ENCODE measurements at regions not wholly inside any gene's neighbourhood (a gene's known extent, or its start where the extent isn't known, plus 50 kb on each side); places are given as distances from the start of the nearest gene placed in this dataset.

DNA sequence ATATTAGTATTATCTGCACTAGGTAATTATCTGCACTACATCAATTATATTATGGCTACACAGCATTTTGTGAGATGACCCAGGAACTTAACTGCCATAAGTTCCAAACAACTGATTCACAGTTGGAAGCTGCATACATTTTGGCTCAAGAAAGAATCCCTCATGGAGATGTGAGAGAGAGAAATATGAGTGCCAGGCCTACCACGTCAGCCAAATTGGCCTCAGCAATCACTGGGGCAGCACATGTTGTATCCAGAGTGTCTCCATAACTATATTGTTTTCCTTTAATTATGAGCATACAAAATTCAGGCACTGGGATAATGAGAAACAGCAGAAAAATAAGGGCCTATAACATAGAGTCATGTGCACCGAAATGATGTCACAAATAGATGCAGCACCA is 174.2 kb upstream of the DMD start:
- H3K9me3 Mint-ChIP-seq = no peaks in the 10 kb centered on the region
- no peak overlapping the region for H3K27ac Mint-ChIP-seq
- no peak overlapping the region for H3K4me3 Mint-ChIP-seq
- H3K4me1 Mint-ChIP-seq = no peaks in the 10 kb centered on the region
- no peaks in the 10 kb centered on the region for H3K36me3 Mint-ChIP-seq (ENCODE audit: low read depth)
- TF ChIP-seq, protein P1, sequence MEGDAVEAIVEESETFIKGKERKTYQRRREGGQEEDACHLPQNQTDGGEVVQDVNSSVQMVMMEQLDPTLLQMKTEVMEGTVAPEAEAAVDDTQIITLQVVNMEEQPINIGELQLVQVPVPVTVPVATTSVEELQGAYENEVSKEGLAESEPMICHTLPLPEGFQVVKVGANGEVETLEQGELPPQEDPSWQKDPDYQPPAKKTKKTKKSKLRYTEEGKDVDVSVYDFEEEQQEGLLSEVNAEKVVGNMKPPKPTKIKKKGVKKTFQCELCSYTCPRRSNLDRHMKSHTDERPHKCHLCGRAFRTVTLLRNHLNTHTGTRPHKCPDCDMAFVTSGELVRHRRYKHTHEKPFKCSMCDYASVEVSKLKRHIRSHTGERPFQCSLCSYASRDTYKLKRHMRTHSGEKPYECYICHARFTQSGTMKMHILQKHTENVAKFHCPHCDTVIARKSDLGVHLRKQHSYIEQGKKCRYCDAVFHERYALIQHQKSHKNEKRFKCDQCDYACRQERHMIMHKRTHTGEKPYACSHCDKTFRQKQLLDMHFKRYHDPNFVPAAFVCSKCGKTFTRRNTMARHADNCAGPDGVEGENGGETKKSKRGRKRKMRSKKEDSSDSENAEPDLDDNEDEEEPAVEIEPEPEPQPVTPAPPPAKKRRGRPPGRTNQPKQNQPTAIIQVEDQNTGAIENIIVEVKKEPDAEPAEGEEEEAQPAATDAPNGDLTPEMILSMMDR (IDR thresholded peaks at IDR 0.05; ENCODE audit: unreplicated experiment in 3 of 3) = no peak
- H3K27me3 Mint-ChIP-seq (ENCODE audit: low read depth) = no peaks in the 10 kb centered on the region

DNA sequence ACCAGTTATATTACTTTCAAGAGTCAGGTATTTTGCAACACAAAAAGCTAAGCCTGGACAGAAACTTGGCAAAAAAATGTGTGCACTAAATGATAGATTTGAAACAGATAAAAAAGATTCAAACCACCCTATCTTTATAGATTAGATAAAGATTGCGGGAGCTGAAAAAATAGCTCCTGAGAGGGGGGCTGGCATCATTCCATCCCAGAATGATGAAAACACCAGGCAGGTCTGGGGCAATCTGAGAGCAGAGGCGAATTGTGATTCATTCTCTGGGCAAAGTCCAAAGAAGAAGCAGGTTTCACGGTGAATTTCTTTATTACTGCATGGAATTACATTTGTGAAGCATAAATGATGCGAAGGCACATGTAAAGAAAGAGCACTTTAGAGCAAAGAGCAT is 168.5 kb upstream of the DMD start:
- no peaks in the 10 kb centered on the region for H3K36me3 Mint-ChIP-seq (ENCODE audit: low read depth)
- no peaks in the 10 kb centered on the region for H3K9me3 Mint-ChIP-seq
- no peaks in the 10 kb centered on the region for H3K4me1 Mint-ChIP-seq
- no peak overlapping the region for H3K4me3 Mint-ChIP-seq
- TF ChIP-seq, protein P1 (IDR thresholded peaks at IDR 0.05; ENCODE audit: unreplicated experiment in 3 of 3) = no peak
- H3K27me3 Mint-ChIP-seq (ENCODE audit: low read depth) = no peaks in the 10 kb centered on the region
- H3K27ac Mint-ChIP-seq = no peak overlapping the region

DNA sequence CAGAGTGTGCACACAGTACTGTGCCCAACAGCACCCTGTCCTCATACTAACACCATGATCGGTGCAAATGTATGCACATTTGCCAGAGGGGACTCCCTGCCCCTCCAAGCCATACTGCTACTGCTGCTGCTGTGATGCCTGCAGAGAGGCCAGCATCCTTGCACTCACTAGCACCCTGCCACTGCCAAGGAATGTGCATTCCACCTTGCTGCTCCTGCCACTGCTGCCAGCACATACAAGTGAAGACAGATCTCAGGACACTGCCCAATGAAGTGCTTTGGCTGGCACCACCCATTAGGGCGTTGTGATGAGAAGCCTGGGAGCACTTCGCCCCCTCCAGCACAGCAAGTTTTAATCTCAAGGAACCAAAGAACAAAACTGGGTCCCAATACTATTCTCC is 146.3 kb upstream of the DMD start:
- Mint-ChIP-seq H3K4me3 (no peak overlapping the region), H3K4me1 (no peaks in the 10 kb centered on the region), H3K27me3 (ENCODE audit: low read depth) (no peaks in the 10 kb centered on the region), H3K36me3 (ENCODE audit: low read depth) (no peaks in the 10 kb centered on the region), H3K9me3 (peaks cover 5% of the 10 kb centered on the region), H3K27ac (no peak overlapping the region)
- TF ChIP-seq, protein P1 (IDR thresholded peaks at IDR 0.05; ENCODE audit: unreplicated experiment in 3 of 3) = no peak

DNA sequence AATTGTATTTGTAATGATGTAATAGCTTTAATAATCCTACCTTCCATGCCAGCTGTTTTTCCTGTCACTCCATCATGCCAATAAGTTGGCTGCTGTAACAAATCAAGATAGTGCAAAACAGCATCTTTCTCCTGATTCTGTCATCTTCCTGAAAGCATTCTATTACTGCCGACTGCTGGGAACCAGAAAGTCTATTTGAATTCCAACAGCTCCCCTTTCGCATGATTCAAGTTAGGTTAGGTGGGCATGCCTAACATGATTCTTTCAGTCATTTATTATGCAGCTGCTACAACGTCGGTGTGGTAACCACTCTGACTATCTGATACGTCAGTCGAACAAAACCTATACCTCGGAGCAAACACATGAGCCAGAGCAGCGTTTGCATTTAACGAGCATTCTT is 127.9 kb upstream of the DMD start:
- H3K27ac Mint-ChIP-seq = peak overlapping the region; percentile 7 to 57 (median 30)
- no peaks in the 10 kb centered on the region for H3K9me3 Mint-ChIP-seq
- H3K27me3 Mint-ChIP-seq (ENCODE audit: low read depth) = no peaks in the 10 kb centered on the region
- TF ChIP-seq, protein P1 (IDR thresholded peaks at IDR 0.05; ENCODE audit: unreplicated experiment in 3 of 3) = no peak
- H3K4me1 Mint-ChIP-seq = peaks cover 22% of the 10 kb centered on the region
- no peaks in the 10 kb centered on the region for H3K36me3 Mint-ChIP-seq (ENCODE audit: low read depth)
- peak overlapping the region; percentile 10 to 59 (median 38) for H3K4me3 Mint-ChIP-seq

DNA sequence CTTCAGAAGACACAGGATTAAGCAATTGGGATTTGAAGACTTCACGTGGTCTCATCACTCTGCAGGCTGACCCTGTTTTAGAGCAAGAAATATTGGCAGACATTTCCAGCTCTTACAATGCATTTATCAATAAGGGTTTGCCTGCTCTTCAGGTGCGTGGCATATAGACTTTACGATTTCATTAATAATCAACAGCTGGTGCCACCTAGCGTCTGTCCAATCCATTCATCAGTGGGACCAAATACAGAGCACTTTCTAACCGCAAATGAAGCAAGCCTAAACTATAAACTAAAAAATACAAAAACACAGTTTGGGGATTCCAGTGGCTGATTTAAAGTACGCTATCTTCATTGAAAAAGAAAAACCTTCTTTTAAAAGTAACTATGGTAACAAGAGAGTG is 125.4 kb upstream of the DMD start:
- TF ChIP-seq, protein P1 (IDR thresholded peaks at IDR 0.05; ENCODE audit: unreplicated experiment in 3 of 3) = peak; percentile 39 to 58 (median 46)
- Mint-ChIP-seq H3K4me3 (no peak overlapping the region), H3K4me1 (peaks cover 22% of the 10 kb centered on the region), H3K36me3 (ENCODE audit: low read depth) (no peaks in the 10 kb centered on the region), H3K27ac (no peak overlapping the region), H3K9me3 (no peaks in the 10 kb centered on the region), H3K27me3 (ENCODE audit: low read depth) (no peaks in the 10 kb centered on the region)

DNA sequence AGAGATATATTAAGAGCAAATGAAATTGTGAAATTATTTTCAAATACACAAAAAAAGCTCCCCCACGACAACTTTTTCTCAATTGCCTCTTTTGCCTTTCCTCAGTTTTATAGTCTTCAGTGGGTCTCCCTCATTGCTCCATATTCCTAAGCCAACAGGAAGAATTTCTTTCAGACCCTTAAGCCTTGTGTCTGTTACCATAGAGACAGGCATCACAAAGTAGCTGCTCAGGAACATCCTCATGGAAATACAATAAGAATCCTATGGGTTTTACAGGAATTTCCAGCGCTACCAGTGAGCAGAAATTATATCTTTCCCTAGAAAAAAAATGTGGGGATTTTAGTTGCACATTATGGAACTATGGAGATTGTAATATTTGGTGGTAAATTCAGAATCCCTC is 121.9 kb upstream of the DMD start:
- Mint-ChIP-seq H3K9me3 (no peaks in the 10 kb centered on the region), H3K27ac (no peak overlapping the region), H3K4me1 (peaks cover 9% of the 10 kb centered on the region), H3K36me3 (ENCODE audit: low read depth) (no peaks in the 10 kb centered on the region), H3K4me3 (no peak overlapping the region), H3K27me3 (ENCODE audit: low read depth) (no peaks in the 10 kb centered on the region)
- TF ChIP-seq, protein P1 (IDR thresholded peaks at IDR 0.05; ENCODE audit: unreplicated experiment in 3 of 3) = no peak

All from nephron (organoid).